ENCODE measurements at regions not wholly inside any gene's neighbourhood (a gene's known extent, or its start where the extent isn't known, plus 50 kb on each side); places are given as distances from the start of the nearest gene placed in this dataset.

DNA sequence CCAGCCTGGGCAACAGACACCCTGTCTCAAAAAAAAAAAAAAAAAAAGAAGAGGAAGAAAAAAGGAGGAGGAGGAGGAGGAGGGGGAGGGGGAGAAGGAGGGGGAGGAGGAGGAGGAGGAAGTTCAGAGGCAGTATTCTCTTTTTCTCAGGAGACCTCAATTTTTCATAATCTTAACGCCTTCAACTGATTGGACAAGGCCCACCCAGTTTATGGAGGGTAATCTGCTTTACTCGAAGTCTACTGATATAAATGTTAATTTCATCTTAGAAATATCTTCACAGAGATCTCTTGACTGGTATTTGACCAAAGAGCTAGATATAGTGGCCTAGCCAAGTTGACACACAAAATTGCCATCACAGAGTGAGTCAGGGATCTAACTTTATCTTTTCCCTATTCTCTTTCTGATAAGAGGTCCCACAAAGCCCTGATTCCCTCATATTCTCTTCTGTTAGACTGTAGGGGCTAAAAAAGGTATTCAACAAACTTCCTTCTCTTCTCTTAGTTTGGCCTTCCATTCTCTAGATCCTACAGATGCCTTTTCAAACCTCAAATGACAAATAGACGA is 115.5 kb upstream of the ABCA1 start:
- TF ChIP-seq, protein P1, sequence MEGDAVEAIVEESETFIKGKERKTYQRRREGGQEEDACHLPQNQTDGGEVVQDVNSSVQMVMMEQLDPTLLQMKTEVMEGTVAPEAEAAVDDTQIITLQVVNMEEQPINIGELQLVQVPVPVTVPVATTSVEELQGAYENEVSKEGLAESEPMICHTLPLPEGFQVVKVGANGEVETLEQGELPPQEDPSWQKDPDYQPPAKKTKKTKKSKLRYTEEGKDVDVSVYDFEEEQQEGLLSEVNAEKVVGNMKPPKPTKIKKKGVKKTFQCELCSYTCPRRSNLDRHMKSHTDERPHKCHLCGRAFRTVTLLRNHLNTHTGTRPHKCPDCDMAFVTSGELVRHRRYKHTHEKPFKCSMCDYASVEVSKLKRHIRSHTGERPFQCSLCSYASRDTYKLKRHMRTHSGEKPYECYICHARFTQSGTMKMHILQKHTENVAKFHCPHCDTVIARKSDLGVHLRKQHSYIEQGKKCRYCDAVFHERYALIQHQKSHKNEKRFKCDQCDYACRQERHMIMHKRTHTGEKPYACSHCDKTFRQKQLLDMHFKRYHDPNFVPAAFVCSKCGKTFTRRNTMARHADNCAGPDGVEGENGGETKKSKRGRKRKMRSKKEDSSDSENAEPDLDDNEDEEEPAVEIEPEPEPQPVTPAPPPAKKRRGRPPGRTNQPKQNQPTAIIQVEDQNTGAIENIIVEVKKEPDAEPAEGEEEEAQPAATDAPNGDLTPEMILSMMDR (IDR thresholded peaks at IDR 0.05), result no peak
- Mint-ChIP-seq H3K27ac (no peak overlapping the region), H3K27me3 (ENCODE audit: low read depth, poor library complexity) (peaks cover 3% of the 10 kb centered on the region), H3K36me3 (ENCODE audit: low read depth) (peaks cover 10% of the 10 kb centered on the region), H3K4me3 (no peak overlapping the region), H3K9me3 (peaks cover 15% of the 10 kb centered on the region), H3K4me1 (peaks cover 45% of the 10 kb centered on the region)
- no peak for DNase-seq

DNA sequence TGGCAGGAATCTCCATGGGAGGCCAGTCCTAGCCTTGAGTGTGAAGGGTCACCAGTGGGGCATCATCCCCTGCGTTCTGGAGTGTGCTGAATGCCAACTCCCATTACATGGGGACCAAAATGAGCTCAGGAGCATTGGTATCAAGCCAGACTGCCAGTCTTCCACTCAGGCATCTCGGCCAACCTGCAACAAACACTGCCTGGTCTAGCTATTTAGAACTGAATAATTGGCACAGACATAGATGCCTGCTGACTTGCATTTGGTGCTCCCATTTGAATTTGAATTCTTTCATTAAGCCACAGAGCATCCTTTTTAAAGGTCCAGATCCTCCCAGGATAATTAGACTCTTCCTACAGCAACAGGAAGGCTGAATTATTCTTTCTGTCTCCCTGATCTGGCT is 116.6 kb upstream of the ABCA1 start:
- Mint-ChIP-seq H3K4me3 (no peak overlapping the region), H3K36me3 (ENCODE audit: low read depth) (no peaks in the 10 kb centered on the region), H3K9me3 (peaks cover 5% of the 10 kb centered on the region), H3K27ac (no peak overlapping the region), H3K27me3 (ENCODE audit: low read depth, poor library complexity) (peaks cover 3% of the 10 kb centered on the region), H3K4me1 (peaks cover 34% of the 10 kb centered on the region)
- TF ChIP-seq, protein P1 (IDR thresholded peaks at IDR 0.05), result no peak
- no peak for DNase-seq

DNA sequence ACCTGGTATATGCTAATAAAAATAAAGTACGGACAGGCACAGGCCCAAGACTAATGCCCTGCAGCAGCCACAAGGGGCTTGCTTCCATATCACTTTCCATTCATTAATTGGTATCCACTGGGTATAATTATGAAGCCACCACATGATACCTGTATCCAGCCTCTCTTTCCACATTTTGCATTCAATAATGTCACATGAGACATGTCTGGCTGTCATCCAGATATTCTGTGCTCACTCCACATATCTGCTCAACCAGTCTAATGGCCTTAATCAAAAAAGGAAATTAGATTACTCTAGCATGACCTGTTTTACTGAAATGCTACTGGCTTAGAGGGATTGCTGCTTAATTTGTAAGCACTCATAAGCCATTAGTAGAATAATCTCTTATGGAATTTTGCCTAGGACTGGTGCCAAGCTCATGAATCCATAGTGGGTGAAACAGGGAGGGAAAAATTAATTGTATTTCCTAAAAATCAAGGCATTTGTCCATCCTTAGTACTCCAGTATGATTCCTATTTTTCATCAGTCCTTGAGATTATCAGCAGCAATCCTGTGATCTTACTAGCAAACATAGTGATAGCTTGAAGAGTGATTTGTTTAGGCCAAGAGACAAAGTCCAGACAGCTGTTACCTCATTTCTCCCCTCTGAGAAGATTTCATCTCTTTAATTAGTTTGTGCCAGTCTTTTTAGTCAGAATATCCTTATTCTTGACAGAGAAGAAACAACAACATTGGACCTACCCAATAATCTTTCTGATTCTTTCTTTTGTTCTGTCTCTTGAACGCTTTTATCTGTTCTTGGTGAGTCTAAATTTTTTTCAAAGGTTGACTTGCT is 119.2 kb upstream of the ABCA1 start:
- Mint-ChIP-seq H3K36me3 (ENCODE audit: low read depth) (no peaks in the 10 kb centered on the region), H3K9me3 (peaks cover under 1% of the 10 kb centered on the region), H3K27ac (no peak overlapping the region), H3K27me3 (ENCODE audit: low read depth, poor library complexity) (peaks cover 3% of the 10 kb centered on the region), H3K4me3 (no peak overlapping the region), H3K4me1 (peaks cover 25% of the 10 kb centered on the region)
- DNase-seq, result no peak
- TF ChIP-seq, protein P1 (IDR thresholded peaks at IDR 0.05), result no peak

DNA sequence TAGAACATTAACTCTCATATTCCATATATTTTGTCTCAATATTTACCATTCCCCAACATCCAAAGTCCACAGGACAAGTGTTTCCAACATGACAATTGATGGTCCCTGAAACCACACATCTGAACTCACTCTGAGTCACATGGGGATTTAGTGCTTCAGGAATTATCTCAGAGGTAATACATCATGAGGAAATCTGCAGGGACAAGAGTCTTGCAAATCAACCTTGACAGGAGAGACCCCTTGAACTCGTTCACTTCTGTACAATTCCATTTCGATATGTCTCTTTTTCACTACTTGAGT is 119.7 kb upstream of the ABCA1 start:
- no peaks in the 10 kb centered on the region for H3K36me3 Mint-ChIP-seq (ENCODE audit: low read depth)
- TF ChIP-seq, protein P1 (IDR thresholded peaks at IDR 0.05), result no peak

DNA sequence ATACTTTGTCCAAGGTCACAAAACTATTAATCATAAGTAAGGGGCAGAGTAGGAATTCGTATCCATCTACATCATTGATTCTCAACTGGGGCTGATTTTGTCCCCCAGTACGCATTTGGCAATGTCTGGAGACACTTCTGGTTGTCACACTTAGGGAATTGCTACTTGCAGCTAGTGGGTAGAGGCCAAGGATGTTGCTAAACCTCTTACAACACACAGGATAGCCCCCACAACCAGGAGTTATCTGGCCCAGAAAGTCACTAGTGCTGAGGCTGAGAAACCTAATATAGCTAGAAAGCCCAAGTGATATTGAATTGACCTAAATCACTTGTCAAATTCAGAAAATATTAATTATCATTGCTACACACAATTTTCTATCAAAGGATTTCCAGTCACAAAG is 120.4 kb upstream of the ABCA1 start:
- Mint-ChIP-seq H3K4me3 (no peak overlapping the region), H3K9me3 (peaks cover 8% of the 10 kb centered on the region), H3K27ac (no peak overlapping the region), H3K4me1 (peaks cover 33% of the 10 kb centered on the region), H3K36me3 (ENCODE audit: low read depth) (peaks cover 4% of the 10 kb centered on the region), H3K27me3 (ENCODE audit: low read depth, poor library complexity) (peaks cover 3% of the 10 kb centered on the region)
- TF ChIP-seq, protein P1 (IDR thresholded peaks at IDR 0.05), result no peak
- DNase-seq, result no peak

More for the DNA sequence above, 119.7 kb upstream of the ABCA1 start:
- peaks cover 3% of the 10 kb centered on the region for H3K27me3 Mint-ChIP-seq (ENCODE audit: low read depth, poor library complexity)
- no peak overlapping the region for H3K27ac Mint-ChIP-seq
- no peak overlapping the region for H3K4me3 Mint-ChIP-seq
- H3K4me1 Mint-ChIP-seq, result peaks cover 30% of the 10 kb centered on the region
- DNase-seq, result no peak
- H3K9me3 Mint-ChIP-seq, result peaks cover 3% of the 10 kb centered on the region

DNA sequence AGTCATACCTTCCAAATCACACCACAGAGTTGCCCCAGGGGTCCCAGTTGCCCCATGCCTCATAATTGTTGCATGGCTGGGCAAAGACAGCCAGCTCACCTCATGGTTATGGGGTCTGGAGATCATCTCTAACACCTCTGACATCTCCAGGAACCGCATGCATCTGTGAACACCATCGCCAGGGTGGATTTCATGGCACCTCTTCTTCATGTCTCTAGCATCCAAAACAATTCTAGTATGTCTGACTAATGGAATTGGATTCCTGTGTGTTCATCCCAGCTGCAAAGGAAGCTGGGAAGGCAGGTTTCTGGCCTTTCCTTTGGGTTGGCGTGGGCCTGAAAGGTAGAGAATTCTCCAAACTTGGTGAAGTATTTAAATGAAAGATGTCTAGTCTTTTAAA is 122.3 kb upstream of the ABCA1 start:
- H3K4me1 Mint-ChIP-seq, result peaks cover 36% of the 10 kb centered on the region
- DNase-seq, result no peak
- TF ChIP-seq, protein P1 (IDR thresholded peaks at IDR 0.05), result no peak
- no peak overlapping the region for H3K4me3 Mint-ChIP-seq
- no peaks in the 10 kb centered on the region for H3K27me3 Mint-ChIP-seq (ENCODE audit: low read depth, poor library complexity)
- H3K27ac Mint-ChIP-seq, result no peak overlapping the region
- peaks cover 18% of the 10 kb centered on the region for H3K9me3 Mint-ChIP-seq
- H3K36me3 Mint-ChIP-seq (ENCODE audit: low read depth), result peaks cover 10% of the 10 kb centered on the region
